ENCODE measurements at regions not wholly inside any gene's neighbourhood (a gene's known extent, or its start where the extent isn't known, plus 50 kb on each side); places are given as distances from the start of the nearest gene placed in this dataset.

- DNase-seq (no peak), FAIRE-seq (no peak)
- Histone ChIP-seq H3K36me3 (ENCODE audit: control insufficient read depth in 3 of 3, insufficient read depth in 2 of 3, low read depth in 1 of 3, low read length in 3 of 3) (no peaks in the 10 kb centered on the region), H3K27ac (ENCODE audit: low read depth in 1 of 3, low read length in 2 of 3) (no peak overlapping the region), H3K4me1 (ENCODE audit: control insufficient read depth in 3 of 3, insufficient read depth in 2 of 3, low read depth in 1 of 3, low read length in 2 of 3) (no peaks in the 10 kb centered on the region), H3K27me3 (ENCODE audit: control insufficient read depth in 3 of 3, insufficient read depth in 3 of 3, low read length in 3 of 3) (no peaks in the 10 kb centered on the region), H3K4me3 (ENCODE audit: low read depth in 1 of 3, low read length in 3 of 3) (no peak overlapping the region), H3K9me3 (ENCODE audit: control insufficient read depth in 2 of 2, insufficient read depth in 1 of 2, low read depth in 1 of 2, low read length in 1 of 2) (no peaks in the 10 kb centered on the region)
- WGBS, 3 donors = 44 to 49% (median 47%) methylated on average over 1 of the region's 1 CpG
Measured at GRCh38 chr3:145869958-145870357, 291.0 kb downstream of the PLOD2 start.

DNA sequence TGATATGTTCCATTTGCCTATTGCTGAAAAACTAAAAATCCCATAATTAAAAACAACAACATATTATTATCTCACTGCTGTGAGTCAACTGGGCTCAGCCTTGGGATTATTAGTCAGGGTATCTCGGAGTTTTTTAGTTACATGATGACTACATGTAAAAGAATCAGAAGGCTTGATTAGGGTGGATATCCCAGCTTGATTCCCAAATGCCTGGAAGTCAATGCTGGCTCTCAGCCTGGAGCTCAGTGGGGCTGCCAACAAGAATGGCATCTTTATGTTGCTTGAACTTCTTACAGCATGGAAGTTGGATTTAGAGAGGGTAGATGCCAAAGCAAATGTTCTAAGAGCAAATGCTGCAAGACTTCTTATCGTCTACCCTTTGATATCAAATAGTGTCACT lies 278.5 kb downstream of the PLOD2 start:
- Histone ChIP-seq H3K36me3 (ENCODE audit: control insufficient read depth in 3 of 3, insufficient read depth in 2 of 3, low read depth in 1 of 3, low read length in 3 of 3) (no peaks in the 10 kb centered on the region), H3K27me3 (ENCODE audit: control insufficient read depth in 3 of 3, insufficient read depth in 3 of 3, low read length in 3 of 3) (no peaks in the 10 kb centered on the region), H3K4me1 (ENCODE audit: control insufficient read depth in 3 of 3, insufficient read depth in 2 of 3, low read depth in 1 of 3, low read length in 2 of 3) (no peaks in the 10 kb centered on the region), H3K27ac (ENCODE audit: low read depth in 1 of 3, low read length in 2 of 3) (no peak overlapping the region), H3K4me3 (ENCODE audit: low read depth in 1 of 3, low read length in 3 of 3) (no peak overlapping the region), H3K9me3 (ENCODE audit: control insufficient read depth in 2 of 2, insufficient read depth in 1 of 2, low read depth in 1 of 2, low read length in 1 of 2) (no peaks in the 10 kb centered on the region)
- 62 to 76% (median 74%) methylated on average over 2 of the region's 2 CpGs for WGBS, 3 donors
- DNase-seq (no peak), FAIRE-seq (no peak)

- Histone ChIP-seq H3K4me1 (ENCODE audit: control insufficient read depth in 3 of 3, insufficient read depth in 2 of 3, low read depth in 1 of 3, low read length in 2 of 3) (no peaks in the 10 kb centered on the region), H3K27me3 (ENCODE audit: control insufficient read depth in 3 of 3, insufficient read depth in 3 of 3, low read length in 3 of 3) (no peaks in the 10 kb centered on the region), H3K9me3 (ENCODE audit: control insufficient read depth in 2 of 2, insufficient read depth in 1 of 2, low read depth in 1 of 2, low read length in 1 of 2) (no peaks in the 10 kb centered on the region), H3K4me3 (ENCODE audit: low read depth in 1 of 3, low read length in 3 of 3) (no peak overlapping the region), H3K36me3 (ENCODE audit: control insufficient read depth in 3 of 3, insufficient read depth in 2 of 3, low read depth in 1 of 3, low read length in 3 of 3) (no peaks in the 10 kb centered on the region), H3K27ac (ENCODE audit: low read depth in 1 of 3, low read length in 2 of 3) (no peak overlapping the region)
- 51 to 66% (median 63%) methylated on average over 2 of the region's 2 CpGs for WGBS, 3 donors
- no peak for DNase-seq
- FAIRE-seq = no peak
Measured at GRCh38 chr3:145889730-145890129, 271.3 kb downstream of the PLOD2 start.

- no peaks in the 10 kb centered on the region for H3K36me3 ChIP-seq (ENCODE audit: control insufficient read depth in 3 of 3, insufficient read depth in 2 of 3, low read depth in 1 of 3, low read length in 3 of 3)
- no peaks in the 10 kb centered on the region for H3K9me3 ChIP-seq (ENCODE audit: control insufficient read depth in 2 of 2, insufficient read depth in 1 of 2, low read depth in 1 of 2, low read length in 1 of 2)
- H3K4me3 ChIP-seq (ENCODE audit: low read depth in 1 of 3, low read length in 3 of 3) = no peak overlapping the region
- no peaks in the 10 kb centered on the region for H3K27me3 ChIP-seq (ENCODE audit: control insufficient read depth in 3 of 3, insufficient read depth in 3 of 3, low read length in 3 of 3)
- no peak for DNase-seq
- no peak for FAIRE-seq
- no peak overlapping the region for H3K27ac ChIP-seq (ENCODE audit: low read depth in 1 of 3, low read length in 2 of 3)
- H3K4me1 ChIP-seq (ENCODE audit: control insufficient read depth in 3 of 3, insufficient read depth in 2 of 3, low read depth in 1 of 3, low read length in 2 of 3) = no peaks in the 10 kb centered on the region
- 32 to 65% (median 45%) methylated on average over 3 of the region's 3 CpGs for WGBS, 3 donors
Measured at GRCh38 chr3:145892869-145893268, 268.1 kb downstream of the PLOD2 start.

DNA sequence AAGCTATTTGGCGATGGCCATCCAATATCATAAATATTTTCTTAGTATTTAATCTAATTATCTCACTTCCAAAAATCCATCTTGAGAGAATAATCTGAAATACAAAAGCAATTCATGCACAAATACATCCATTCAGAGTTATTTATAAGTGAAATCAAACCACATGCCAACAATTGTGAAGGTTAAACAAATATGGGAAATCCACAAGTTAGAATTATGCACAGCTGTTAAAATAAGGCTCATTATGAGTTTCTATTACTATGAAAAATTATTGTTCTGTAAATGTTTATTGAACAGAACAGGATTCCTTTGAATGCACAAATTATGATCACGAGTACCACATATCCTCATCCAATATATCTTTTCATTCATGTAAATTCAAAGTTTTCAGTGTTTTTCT lies 267.7 kb downstream of the PLOD2 start:
- H3K4me3 ChIP-seq (ENCODE audit: low read depth in 1 of 3, low read length in 3 of 3) = no peak overlapping the region
- FAIRE-seq (no peak), DNase-seq (no peak)
- H3K36me3 ChIP-seq (ENCODE audit: control insufficient read depth in 3 of 3, insufficient read depth in 2 of 3, low read depth in 1 of 3, low read length in 3 of 3) = no peaks in the 10 kb centered on the region
- no peaks in the 10 kb centered on the region for H3K4me1 ChIP-seq (ENCODE audit: control insufficient read depth in 3 of 3, insufficient read depth in 2 of 3, low read depth in 1 of 3, low read length in 2 of 3)
- H3K9me3 ChIP-seq (ENCODE audit: control insufficient read depth in 2 of 2, insufficient read depth in 1 of 2, low read depth in 1 of 2, low read length in 1 of 2) = no peaks in the 10 kb centered on the region
- WGBS, 3 donors = 62 to 74% (median 62%) methylated on average over 2 of the region's 2 CpGs
- H3K27ac ChIP-seq (ENCODE audit: low read depth in 1 of 3, low read length in 2 of 3) = no peak overlapping the region
- no peaks in the 10 kb centered on the region for H3K27me3 ChIP-seq (ENCODE audit: control insufficient read depth in 3 of 3, insufficient read depth in 3 of 3, low read length in 3 of 3)

DNA sequence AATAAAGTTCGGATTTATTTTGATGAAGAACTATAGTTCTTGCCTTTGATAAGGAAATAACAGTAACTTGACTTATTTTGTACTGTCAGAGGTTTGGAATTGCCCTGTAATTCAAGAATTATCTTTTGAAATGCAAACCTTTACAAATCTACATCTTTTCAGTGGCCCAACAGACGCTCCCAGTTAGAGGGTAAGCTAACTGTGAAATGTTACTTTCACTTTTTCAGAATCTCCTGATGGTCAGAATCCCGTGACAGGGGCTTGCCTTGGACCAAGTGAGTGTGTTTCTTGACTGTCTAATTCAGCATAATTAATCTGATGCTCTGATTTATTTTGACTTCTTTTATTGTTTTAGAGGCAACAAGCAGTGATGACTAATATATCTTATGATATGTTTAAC lies 262.5 kb downstream of the PLOD2 start:
- Histone ChIP-seq H3K4me1 (ENCODE audit: control insufficient read depth in 3 of 3, insufficient read depth in 2 of 3, low read depth in 1 of 3, low read length in 2 of 3) (no peaks in the 10 kb centered on the region), H3K4me3 (ENCODE audit: low read depth in 1 of 3, low read length in 3 of 3) (no peak overlapping the region), H3K9me3 (ENCODE audit: control insufficient read depth in 2 of 2, insufficient read depth in 1 of 2, low read depth in 1 of 2, low read length in 1 of 2) (no peaks in the 10 kb centered on the region), H3K36me3 (ENCODE audit: control insufficient read depth in 3 of 3, insufficient read depth in 2 of 3, low read depth in 1 of 3, low read length in 3 of 3) (no peaks in the 10 kb centered on the region), H3K27ac (ENCODE audit: low read depth in 1 of 3, low read length in 2 of 3) (no peak overlapping the region), H3K27me3 (ENCODE audit: control insufficient read depth in 3 of 3, insufficient read depth in 3 of 3, low read length in 3 of 3) (no peaks in the 10 kb centered on the region)
- FAIRE-seq = no peak
- 54 to 62% (median 61%) methylated on average over 3 of the region's 3 CpGs for WGBS, 3 donors
- DNase-seq = no peak

GRCh38 chr3:145899241-145899640 lies 261.7 kb downstream of the PLOD2 start:
- Histone ChIP-seq H3K4me1 (ENCODE audit: control insufficient read depth in 3 of 3, insufficient read depth in 2 of 3, low read depth in 1 of 3, low read length in 2 of 3) (no peaks in the 10 kb centered on the region), H3K27ac (ENCODE audit: low read depth in 1 of 3, low read length in 2 of 3) (no peak overlapping the region), H3K36me3 (ENCODE audit: control insufficient read depth in 3 of 3, insufficient read depth in 2 of 3, low read depth in 1 of 3, low read length in 3 of 3) (no peaks in the 10 kb centered on the region), H3K4me3 (ENCODE audit: low read depth in 1 of 3, low read length in 3 of 3) (no peak overlapping the region), H3K9me3 (ENCODE audit: control insufficient read depth in 2 of 2, insufficient read depth in 1 of 2, low read depth in 1 of 2, low read length in 1 of 2) (no peaks in the 10 kb centered on the region), H3K27me3 (ENCODE audit: control insufficient read depth in 3 of 3, insufficient read depth in 3 of 3, low read length in 3 of 3) (no peaks in the 10 kb centered on the region)
- DNase-seq = no peak
- 62 to 73% (median 66%) methylated on average over 4 of the region's 4 CpGs for WGBS, 3 donors
- FAIRE-seq = no peak

DNA sequence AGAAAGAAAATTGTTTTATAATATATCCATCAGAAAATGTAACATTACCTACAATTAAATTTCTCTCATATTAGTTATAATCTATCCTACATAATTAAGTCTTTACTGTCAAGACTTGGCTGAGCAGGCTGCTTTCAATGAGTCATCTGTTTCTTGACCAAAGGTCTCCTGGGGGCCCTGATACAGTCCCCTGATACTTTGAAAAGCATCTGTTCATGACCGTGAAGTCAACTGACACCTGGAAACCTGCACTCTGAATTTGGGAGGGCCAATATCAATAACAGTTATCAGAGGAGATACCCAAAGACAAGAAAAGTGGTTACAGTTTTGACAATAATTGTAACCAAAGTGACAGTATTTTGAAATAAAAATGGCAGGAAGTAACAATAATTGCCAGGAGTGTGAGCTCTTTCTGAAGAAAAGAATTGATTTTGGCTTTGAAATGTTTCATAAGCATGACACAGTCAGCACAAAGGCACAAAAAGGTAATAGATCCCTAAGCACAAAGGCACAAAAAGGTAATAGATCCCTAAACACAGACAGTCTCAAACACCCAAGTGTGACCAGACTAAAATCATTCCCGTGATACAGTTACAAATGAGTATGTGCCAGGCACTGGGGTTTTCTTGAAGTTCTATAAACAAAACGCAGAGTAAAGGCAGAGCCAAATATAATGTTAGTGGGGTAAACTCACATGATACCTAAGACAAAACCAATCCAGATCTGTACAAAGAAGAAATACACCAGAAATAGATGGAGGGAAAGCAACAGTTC lies 260.7 kb downstream of the PLOD2 start:
- DNase-seq = no peak
- Histone ChIP-seq H3K9me3 (ENCODE audit: control insufficient read depth in 2 of 2, insufficient read depth in 1 of 2, low read depth in 1 of 2, low read length in 1 of 2) (no peaks in the 10 kb centered on the region), H3K4me3 (ENCODE audit: low read depth in 1 of 3, low read length in 3 of 3) (no peak overlapping the region), H3K27me3 (ENCODE audit: control insufficient read depth in 3 of 3, insufficient read depth in 3 of 3, low read length in 3 of 3) (no peaks in the 10 kb centered on the region), H3K36me3 (ENCODE audit: control insufficient read depth in 3 of 3, insufficient read depth in 2 of 3, low read depth in 1 of 3, low read length in 3 of 3) (no peaks in the 10 kb centered on the region), H3K4me1 (ENCODE audit: control insufficient read depth in 3 of 3, insufficient read depth in 2 of 3, low read depth in 1 of 3, low read length in 2 of 3) (no peaks in the 10 kb centered on the region), H3K27ac (ENCODE audit: low read depth in 1 of 3, low read length in 2 of 3) (no peak overlapping the region)
- FAIRE-seq = no peak
- 56 to 76% (median 69%) methylated on average over 3 of the region's 3 CpGs for WGBS, 3 donors

- no peak for DNase-seq
- 39 to 82% (median 70%) methylated on average over 1 of the region's 1 CpG for WGBS, 3 donors
- Histone ChIP-seq H3K9me3 (ENCODE audit: control insufficient read depth in 2 of 2, insufficient read depth in 1 of 2, low read depth in 1 of 2, low read length in 1 of 2) (no peaks in the 10 kb centered on the region), H3K27me3 (ENCODE audit: control insufficient read depth in 3 of 3, insufficient read depth in 3 of 3, low read length in 3 of 3) (no peaks in the 10 kb centered on the region), H3K4me1 (ENCODE audit: control insufficient read depth in 3 of 3, insufficient read depth in 2 of 3, low read depth in 1 of 3, low read length in 2 of 3) (no peaks in the 10 kb centered on the region), H3K4me3 (ENCODE audit: low read depth in 1 of 3, low read length in 3 of 3) (no peak overlapping the region), H3K36me3 (ENCODE audit: control insufficient read depth in 3 of 3, insufficient read depth in 2 of 3, low read depth in 1 of 3, low read length in 3 of 3) (no peaks in the 10 kb centered on the region), H3K27ac (ENCODE audit: low read depth in 1 of 3, low read length in 2 of 3) (no peak overlapping the region)
- FAIRE-seq = no peak
Measured at GRCh38 chr3:145902166-145902565, 258.8 kb downstream of the PLOD2 start.

Measured in small intestine (tissue), 7 donors.